ENCODE measurements at regions not wholly inside any gene's neighbourhood (a gene's known extent, or its start where the extent isn't known, plus 50 kb on each side); places are given as distances from the start of the nearest gene placed in this dataset.

GRCh38 chrX:95903975-95904374, 780.7 kb upstream of the DIAPH2 start:
- Histone ChIP-seq H3K79me2 (ENCODE audit: control insufficient read depth, low read length) (no peaks in the 10 kb centered on the region), H3K27me3 (ENCODE audit: control insufficient read depth, low read length) (no peaks in the 10 kb centered on the region), H3K27ac (ENCODE audit: low read depth, low read length) (no peak overlapping the region), H4K20me1 (ENCODE audit: control insufficient read depth, insufficient read depth, low read depth, low read length) (no peaks in the 10 kb centered on the region), H3K9me2 (replicated peaks; ENCODE audit: control insufficient read depth, low read length) (no peaks in the 10 kb centered on the region), H3K4me1 (ENCODE audit: control insufficient read depth, low read length) (no peaks in the 10 kb centered on the region), H3K4me2 (ENCODE audit: low read length) (no peak overlapping the region), H3K36me3 (ENCODE audit: control insufficient read depth, low read length) (no peaks in the 10 kb centered on the region), H3K9me3 (ENCODE audit: control insufficient read depth, insufficient read depth, low read length) (no peaks in the 10 kb centered on the region), H3K4me3 (ENCODE audit: low read length) (no peak overlapping the region), H3F3A (ENCODE audit: control insufficient read depth, insufficient read depth) (no peaks in the 10 kb centered on the region)
- TF ChIP-seq EZH2phosphoT487 (IDR thresholded peaks at IDR 0.05; ENCODE audit: borderline replicate concordance, low read length) (no peak), CTCF (IDR thresholded peaks at IDR 0.05; ENCODE audit: low read depth, low read length, poor library complexity, severe bottlenecking) (no peak)

GRCh38 chrX:95907081-95907480, 777.6 kb upstream of the DIAPH2 start:
- no peak overlapping the region for H3K27ac ChIP-seq (ENCODE audit: low read depth, low read length)
- no peak overlapping the region for H3K4me2 ChIP-seq (ENCODE audit: low read length)
- no peak overlapping the region for H3K4me3 ChIP-seq (ENCODE audit: low read length)
- TF ChIP-seq EZH2phosphoT487 (IDR thresholded peaks at IDR 0.05; ENCODE audit: borderline replicate concordance, low read length) = no peak
- TF ChIP-seq CTCF (IDR thresholded peaks at IDR 0.05; ENCODE audit: low read depth, low read length, poor library complexity, severe bottlenecking) = no peak
- H4K20me1 ChIP-seq (ENCODE audit: control insufficient read depth, insufficient read depth, low read depth, low read length) = no peaks in the 10 kb centered on the region
- no peaks in the 10 kb centered on the region for H3K36me3 ChIP-seq (ENCODE audit: control insufficient read depth, low read length)
- no peaks in the 10 kb centered on the region for H3K9me2 ChIP-seq (replicated peaks; ENCODE audit: control insufficient read depth, low read length)
- H3K4me1 ChIP-seq (ENCODE audit: control insufficient read depth, low read length) = no peaks in the 10 kb centered on the region
- no peaks in the 10 kb centered on the region for H3K27me3 ChIP-seq (ENCODE audit: control insufficient read depth, low read length)
- no peaks in the 10 kb centered on the region for H3F3A ChIP-seq (ENCODE audit: control insufficient read depth, insufficient read depth)
- no peaks in the 10 kb centered on the region for H3K79me2 ChIP-seq (ENCODE audit: control insufficient read depth, low read length)
- no peaks in the 10 kb centered on the region for H3K9me3 ChIP-seq (ENCODE audit: control insufficient read depth, insufficient read depth, low read length)

- H3K79me2 ChIP-seq (ENCODE audit: control insufficient read depth, low read length) = no peaks in the 10 kb centered on the region
- TF ChIP-seq CTCF (IDR thresholded peaks at IDR 0.05; ENCODE audit: low read depth, low read length, poor library complexity, severe bottlenecking) (no peak), EZH2phosphoT487 (IDR thresholded peaks at IDR 0.05; ENCODE audit: borderline replicate concordance, low read length) (no peak)
- H3K4me1 ChIP-seq (ENCODE audit: control insufficient read depth, low read length) = no peaks in the 10 kb centered on the region
- no peaks in the 10 kb centered on the region for H3K27me3 ChIP-seq (ENCODE audit: control insufficient read depth, low read length)
- no peak overlapping the region for H3K4me3 ChIP-seq (ENCODE audit: low read length)
- no peak overlapping the region for H3K27ac ChIP-seq (ENCODE audit: low read depth, low read length)
- no peaks in the 10 kb centered on the region for H3K9me2 ChIP-seq (replicated peaks; ENCODE audit: control insufficient read depth, low read length)
- no peaks in the 10 kb centered on the region for H4K20me1 ChIP-seq (ENCODE audit: control insufficient read depth, insufficient read depth, low read depth, low read length)
- H3F3A ChIP-seq (ENCODE audit: control insufficient read depth, insufficient read depth) = no peaks in the 10 kb centered on the region
- no peaks in the 10 kb centered on the region for H3K9me3 ChIP-seq (ENCODE audit: control insufficient read depth, insufficient read depth, low read length)
- no peaks in the 10 kb centered on the region for H3K36me3 ChIP-seq (ENCODE audit: control insufficient read depth, low read length)
- no peak overlapping the region for H3K4me2 ChIP-seq (ENCODE audit: low read length)
Measured at GRCh38 chrX:95911062-95911461, 773.6 kb upstream of the DIAPH2 start.

GRCh38 chrX:95919605-95920004, 765.0 kb upstream of the DIAPH2 start:
- H3K4me3 ChIP-seq (ENCODE audit: low read length) = no peak overlapping the region
- no peaks in the 10 kb centered on the region for H3F3A ChIP-seq (ENCODE audit: control insufficient read depth, insufficient read depth)
- no peaks in the 10 kb centered on the region for H3K4me1 ChIP-seq (ENCODE audit: control insufficient read depth, low read length)
- H3K27me3 ChIP-seq (ENCODE audit: control insufficient read depth, low read length) = no peaks in the 10 kb centered on the region
- H3K4me2 ChIP-seq (ENCODE audit: low read length) = no peak overlapping the region
- no peaks in the 10 kb centered on the region for H4K20me1 ChIP-seq (ENCODE audit: control insufficient read depth, insufficient read depth, low read depth, low read length)
- H3K79me2 ChIP-seq (ENCODE audit: control insufficient read depth, low read length) = no peaks in the 10 kb centered on the region
- H3K9me2 ChIP-seq (replicated peaks; ENCODE audit: control insufficient read depth, low read length) = no peaks in the 10 kb centered on the region
- H3K36me3 ChIP-seq (ENCODE audit: control insufficient read depth, low read length) = no peaks in the 10 kb centered on the region
- no peak for TF ChIP-seq EZH2phosphoT487 (IDR thresholded peaks at IDR 0.05; ENCODE audit: borderline replicate concordance, low read length)
- no peak for TF ChIP-seq CTCF (IDR thresholded peaks at IDR 0.05; ENCODE audit: low read depth, low read length, poor library complexity, severe bottlenecking)
- H3K9me3 ChIP-seq (ENCODE audit: control insufficient read depth, insufficient read depth, low read length) = no peaks in the 10 kb centered on the region
- H3K27ac ChIP-seq (ENCODE audit: low read depth, low read length) = no peak overlapping the region

All from DOHH2 (cell line).